ENCODE measurements at regions not wholly inside any gene's neighbourhood (a gene's known extent, or its start where the extent isn't known, plus 50 kb on each side); places are given as distances from the start of the nearest gene placed in this dataset.

DNA sequence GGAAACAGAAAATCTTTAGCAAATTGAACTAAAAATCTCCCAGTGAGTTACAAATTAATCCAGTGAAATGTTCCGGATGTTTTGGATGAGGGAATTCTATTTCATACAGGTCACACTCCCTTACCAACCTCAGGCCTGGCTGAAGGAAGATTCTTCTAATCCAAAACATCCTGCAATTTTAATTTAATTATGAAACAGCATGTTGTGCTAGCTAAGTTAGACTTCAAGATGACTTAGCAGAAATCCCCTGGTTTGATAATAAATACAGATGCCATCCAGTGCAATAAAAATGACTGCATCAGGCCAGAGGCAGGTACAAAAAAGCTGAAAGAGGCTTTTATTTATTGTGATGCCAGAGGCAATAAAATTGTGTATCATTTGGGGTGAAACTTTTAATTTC is 96.7 kb upstream of the CLDN10 start:
- TF ChIP-seq, protein P1, sequence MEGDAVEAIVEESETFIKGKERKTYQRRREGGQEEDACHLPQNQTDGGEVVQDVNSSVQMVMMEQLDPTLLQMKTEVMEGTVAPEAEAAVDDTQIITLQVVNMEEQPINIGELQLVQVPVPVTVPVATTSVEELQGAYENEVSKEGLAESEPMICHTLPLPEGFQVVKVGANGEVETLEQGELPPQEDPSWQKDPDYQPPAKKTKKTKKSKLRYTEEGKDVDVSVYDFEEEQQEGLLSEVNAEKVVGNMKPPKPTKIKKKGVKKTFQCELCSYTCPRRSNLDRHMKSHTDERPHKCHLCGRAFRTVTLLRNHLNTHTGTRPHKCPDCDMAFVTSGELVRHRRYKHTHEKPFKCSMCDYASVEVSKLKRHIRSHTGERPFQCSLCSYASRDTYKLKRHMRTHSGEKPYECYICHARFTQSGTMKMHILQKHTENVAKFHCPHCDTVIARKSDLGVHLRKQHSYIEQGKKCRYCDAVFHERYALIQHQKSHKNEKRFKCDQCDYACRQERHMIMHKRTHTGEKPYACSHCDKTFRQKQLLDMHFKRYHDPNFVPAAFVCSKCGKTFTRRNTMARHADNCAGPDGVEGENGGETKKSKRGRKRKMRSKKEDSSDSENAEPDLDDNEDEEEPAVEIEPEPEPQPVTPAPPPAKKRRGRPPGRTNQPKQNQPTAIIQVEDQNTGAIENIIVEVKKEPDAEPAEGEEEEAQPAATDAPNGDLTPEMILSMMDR (IDR thresholded peaks at IDR 0.05): no peak
- TF ChIP-seq POLR2A (IDR thresholded peaks at IDR 0.05): no peak
